ENCODE measurements at regions not wholly inside any gene's neighbourhood (a gene's known extent, or its start where the extent isn't known, plus 50 kb on each side); places are given as distances from the start of the nearest gene placed in this dataset.

GRCh38 chr2:204472375-204472774 is 72.9 kb upstream of the PARD3B start:
- Histone ChIP-seq H3K27ac (peak overlapping the region; percentile 73), H3K9me3 (ENCODE audit: low read depth) (no peaks in the 10 kb centered on the region), H3K4me3 (no peak overlapping the region), H3K79me2 (no peaks in the 10 kb centered on the region), H3K27me3 (no peaks in the 10 kb centered on the region), H3K36me3 (replicated peaks; ENCODE audit: insufficient read depth, low read depth) (no peaks in the 10 kb centered on the region), H3K4me1 (ENCODE audit: insufficient read depth) (peaks cover 9% of the 10 kb centered on the region), H3K4me2 (peak overlapping the region; percentile 17), H4K20me1 (ENCODE audit: insufficient read depth, poor library complexity, severe bottlenecking) (no peaks in the 10 kb centered on the region), H2AFZ (no peak overlapping the region), H3K9me2 (replicated peaks; ENCODE audit: insufficient read depth) (no peaks in the 10 kb centered on the region)
- no peak for TF ChIP-seq EZH2phosphoT487 (IDR thresholded peaks at IDR 0.05; ENCODE audit: low read depth, severe bottlenecking, unreplicated experiment)
- no peak for DNase-seq (ENCODE audit: low spot score)
- WGBS (ENCODE audit: low lambda C conversion rate, missing lambda C conversion rate) = 85% methylated on average over 10 of the region's 10 CpGs

- Histone ChIP-seq H3K4me2 (peak overlapping the region; percentile 45), H4K20me1 (ENCODE audit: insufficient read depth, poor library complexity, severe bottlenecking) (no peaks in the 10 kb centered on the region), H3K36me3 (replicated peaks; ENCODE audit: insufficient read depth, low read depth) (no peaks in the 10 kb centered on the region), H3K4me1 (ENCODE audit: insufficient read depth) (peaks cover 9% of the 10 kb centered on the region), H3K27me3 (no peaks in the 10 kb centered on the region), H3K27ac (peak overlapping the region; percentile 73), H3K9me2 (replicated peaks; ENCODE audit: insufficient read depth) (no peaks in the 10 kb centered on the region), H3K9me3 (ENCODE audit: low read depth) (no peaks in the 10 kb centered on the region), H2AFZ (no peak overlapping the region), H3K4me3 (no peak overlapping the region), H3K79me2 (no peaks in the 10 kb centered on the region)
- 61% methylated on average over 6 of the region's 6 CpGs for WGBS (ENCODE audit: low lambda C conversion rate, missing lambda C conversion rate)
- DNase-seq (ENCODE audit: low spot score) = no peak
- TF ChIP-seq EZH2phosphoT487 (IDR thresholded peaks at IDR 0.05; ENCODE audit: low read depth, severe bottlenecking, unreplicated experiment) (no peak), EZH2 (IDR thresholded peaks at IDR 0.05; ENCODE audit: borderline replicate concordance) (no peak), CTCF (IDR thresholded peaks at IDR 0.05; ENCODE audit: poor library complexity) (no peak)
These were observed 72.1 kb upstream of the PARD3B start for GRCh38 chr2:204473224-204473623.

GRCh38 chr2:204475399-204475798 is 69.9 kb upstream of the PARD3B start:
- Histone ChIP-seq H4K20me1 (ENCODE audit: insufficient read depth, poor library complexity, severe bottlenecking) (no peaks in the 10 kb centered on the region), H3K4me2 (no peak overlapping the region), H3K4me3 (no peak overlapping the region), H3K27me3 (no peaks in the 10 kb centered on the region), H2AFZ (no peak overlapping the region), H3K9me3 (ENCODE audit: low read depth) (no peaks in the 10 kb centered on the region), H3K79me2 (no peaks in the 10 kb centered on the region), H3K4me1 (ENCODE audit: insufficient read depth) (peaks cover 9% of the 10 kb centered on the region), H3K9me2 (replicated peaks; ENCODE audit: insufficient read depth) (no peaks in the 10 kb centered on the region), H3K27ac (no peak overlapping the region), H3K36me3 (replicated peaks; ENCODE audit: insufficient read depth, low read depth) (no peaks in the 10 kb centered on the region)
- 88% methylated on average over 5 of the region's 5 CpGs for WGBS (ENCODE audit: low lambda C conversion rate, missing lambda C conversion rate)
- TF ChIP-seq EZH2 (IDR thresholded peaks at IDR 0.05; ENCODE audit: borderline replicate concordance) = no peak
- TF ChIP-seq EZH2phosphoT487 (IDR thresholded peaks at IDR 0.05; ENCODE audit: low read depth, severe bottlenecking, unreplicated experiment) = no peak
- no peak for DNase-seq (ENCODE audit: low spot score)

GRCh38 chr2:204477358-204477950 is 67.8 kb upstream of the PARD3B start:
- no peak overlapping the region for H3K4me3 ChIP-seq
- H3K4me2 ChIP-seq = no peak overlapping the region
- H2AFZ ChIP-seq = no peak overlapping the region
- DNase-seq (ENCODE audit: low spot score) = no peak
- no peak overlapping the region for H3K27ac ChIP-seq
- no peaks in the 10 kb centered on the region for H4K20me1 ChIP-seq (ENCODE audit: insufficient read depth, poor library complexity, severe bottlenecking)
- TF ChIP-seq EZH2phosphoT487 (IDR thresholded peaks at IDR 0.05; ENCODE audit: low read depth, severe bottlenecking, unreplicated experiment) (no peak), CTCF (IDR thresholded peaks at IDR 0.05; ENCODE audit: poor library complexity) (no peak), EZH2 (IDR thresholded peaks at IDR 0.05; ENCODE audit: borderline replicate concordance) (no peak)
- no peaks in the 10 kb centered on the region for H3K79me2 ChIP-seq
- peaks cover 7% of the 10 kb centered on the region for H3K4me1 ChIP-seq (ENCODE audit: insufficient read depth)
- no peaks in the 10 kb centered on the region for H3K36me3 ChIP-seq (replicated peaks; ENCODE audit: insufficient read depth, low read depth)
- no peaks in the 10 kb centered on the region for H3K27me3 ChIP-seq
- H3K9me3 ChIP-seq (ENCODE audit: low read depth) = no peaks in the 10 kb centered on the region
- WGBS (ENCODE audit: low lambda C conversion rate, missing lambda C conversion rate) = 76% methylated on average over 4 of the region's 4 CpGs
- H3K9me2 ChIP-seq (replicated peaks; ENCODE audit: insufficient read depth) = no peaks in the 10 kb centered on the region
